ENCODE measurements at regions not wholly inside any gene's neighbourhood (a gene's known extent, or its start where the extent isn't known, plus 50 kb on each side); places are given as distances from the start of the nearest gene placed in this dataset.

DNA sequence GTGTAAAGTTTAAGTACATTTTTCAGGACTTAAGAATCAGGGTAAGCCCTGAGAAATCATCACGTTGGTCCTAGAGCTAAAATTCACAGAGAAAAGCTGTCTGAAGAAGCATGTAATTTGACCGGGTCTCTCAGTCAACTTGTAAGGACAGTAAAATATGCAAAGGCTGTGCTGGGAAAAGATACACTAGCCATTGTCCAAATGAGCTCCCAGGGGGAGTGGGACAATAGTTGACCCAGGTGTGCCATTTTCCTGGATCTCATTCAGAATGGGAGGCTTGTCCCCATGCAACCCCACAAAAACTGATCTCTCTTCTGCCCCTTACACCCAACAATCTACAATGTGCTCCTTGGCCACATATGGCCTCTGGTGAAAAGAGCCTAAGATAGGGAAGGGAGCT is 437.9 kb downstream of the KLF12 start:
- Histone ChIP-seq H3K79me2 (ENCODE audit: insufficient read depth, low read length) (no peaks in the 10 kb centered on the region), H3K9ac (ENCODE audit: low read length) (no peak overlapping the region), H4K20me1 (ENCODE audit: insufficient read depth) (no peaks in the 10 kb centered on the region), H3K9me3 (ENCODE audit: control insufficient read depth in 1 of 2, insufficient read depth in 1 of 2, low read depth in 1 of 2, low read length in 2 of 2) (no peaks in the 10 kb centered on the region), H3K36me3 (ENCODE audit: control insufficient read depth in 1 of 2, insufficient read depth in 2 of 2, low read length in 2 of 2) (no peaks in the 10 kb centered on the region), H3K4me3 (replicated peaks in 1 of 2; ENCODE audit: low read depth in 1 of 2, low read length in 2 of 2) (no peak overlapping the region), H2AFZ (ENCODE audit: low read depth, low read length, poor library complexity, severe bottlenecking) (no peak overlapping the region), H3K27ac (ENCODE audit: low read depth, low read length) (no peak overlapping the region), H3K9me2 (ENCODE audit: insufficient read depth) (no peaks in the 10 kb centered on the region), H3K4me2 (ENCODE audit: low read length) (no peak overlapping the region), H3K27me3 (ENCODE audit: insufficient read depth, low read length) (no peaks in the 10 kb centered on the region), H3K4me1 (ENCODE audit: control insufficient read depth in 1 of 2, insufficient read depth in 2 of 2, low read length in 2 of 2) (peaks cover 10 to 15% of the 10 kb centered on the region in 2 experiments)
- TF ChIP-seq POLR2A (IDR thresholded peaks at IDR 0.05; ENCODE audit: borderline replicate concordance, extremely low read depth, insufficient read depth, insufficient read length): no peak
- TF ChIP-seq SP1 (IDR thresholded peaks at IDR 0.05; ENCODE audit: low read depth): no peak
- no peak for TF ChIP-seq YY1 (IDR thresholded peaks at IDR 0.05; ENCODE audit: extremely low read depth, insufficient replicate concordance, low read depth, low read length)
- no peak for TF ChIP-seq CBX3 (IDR thresholded peaks at IDR 0.05; ENCODE audit: low read depth)
- no peak for TF ChIP-seq ELF1 (IDR thresholded peaks at IDR 0.05; ENCODE audit: borderline replicate concordance, low read depth)
- TF ChIP-seq SIN3A (IDR thresholded peaks at IDR 0.05; ENCODE audit: low read depth): no peak
- TF ChIP-seq, protein P1, sequence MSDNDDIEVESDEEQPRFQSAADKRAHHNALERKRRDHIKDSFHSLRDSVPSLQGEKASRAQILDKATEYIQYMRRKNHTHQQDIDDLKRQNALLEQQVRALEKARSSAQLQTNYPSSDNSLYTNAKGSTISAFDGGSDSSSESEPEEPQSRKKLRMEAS (IDR thresholded peaks at IDR 0.05): no peak
- no peak for TF ChIP-seq SRF (IDR thresholded peaks at IDR 0.05; ENCODE audit: low read depth)
- TF ChIP-seq, protein P2, sequence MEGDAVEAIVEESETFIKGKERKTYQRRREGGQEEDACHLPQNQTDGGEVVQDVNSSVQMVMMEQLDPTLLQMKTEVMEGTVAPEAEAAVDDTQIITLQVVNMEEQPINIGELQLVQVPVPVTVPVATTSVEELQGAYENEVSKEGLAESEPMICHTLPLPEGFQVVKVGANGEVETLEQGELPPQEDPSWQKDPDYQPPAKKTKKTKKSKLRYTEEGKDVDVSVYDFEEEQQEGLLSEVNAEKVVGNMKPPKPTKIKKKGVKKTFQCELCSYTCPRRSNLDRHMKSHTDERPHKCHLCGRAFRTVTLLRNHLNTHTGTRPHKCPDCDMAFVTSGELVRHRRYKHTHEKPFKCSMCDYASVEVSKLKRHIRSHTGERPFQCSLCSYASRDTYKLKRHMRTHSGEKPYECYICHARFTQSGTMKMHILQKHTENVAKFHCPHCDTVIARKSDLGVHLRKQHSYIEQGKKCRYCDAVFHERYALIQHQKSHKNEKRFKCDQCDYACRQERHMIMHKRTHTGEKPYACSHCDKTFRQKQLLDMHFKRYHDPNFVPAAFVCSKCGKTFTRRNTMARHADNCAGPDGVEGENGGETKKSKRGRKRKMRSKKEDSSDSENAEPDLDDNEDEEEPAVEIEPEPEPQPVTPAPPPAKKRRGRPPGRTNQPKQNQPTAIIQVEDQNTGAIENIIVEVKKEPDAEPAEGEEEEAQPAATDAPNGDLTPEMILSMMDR (IDR thresholded peaks at IDR 0.05 in 2 of 3, conservative IDR thresholded peaks at IDR 0.05 in 1 of 3; ENCODE audit: borderline replicate concordance in 1 of 3, insufficient read depth in 1 of 3, low read depth in 2 of 3, low read length in 2 of 3): no peak
- TF ChIP-seq, protein P3, sequence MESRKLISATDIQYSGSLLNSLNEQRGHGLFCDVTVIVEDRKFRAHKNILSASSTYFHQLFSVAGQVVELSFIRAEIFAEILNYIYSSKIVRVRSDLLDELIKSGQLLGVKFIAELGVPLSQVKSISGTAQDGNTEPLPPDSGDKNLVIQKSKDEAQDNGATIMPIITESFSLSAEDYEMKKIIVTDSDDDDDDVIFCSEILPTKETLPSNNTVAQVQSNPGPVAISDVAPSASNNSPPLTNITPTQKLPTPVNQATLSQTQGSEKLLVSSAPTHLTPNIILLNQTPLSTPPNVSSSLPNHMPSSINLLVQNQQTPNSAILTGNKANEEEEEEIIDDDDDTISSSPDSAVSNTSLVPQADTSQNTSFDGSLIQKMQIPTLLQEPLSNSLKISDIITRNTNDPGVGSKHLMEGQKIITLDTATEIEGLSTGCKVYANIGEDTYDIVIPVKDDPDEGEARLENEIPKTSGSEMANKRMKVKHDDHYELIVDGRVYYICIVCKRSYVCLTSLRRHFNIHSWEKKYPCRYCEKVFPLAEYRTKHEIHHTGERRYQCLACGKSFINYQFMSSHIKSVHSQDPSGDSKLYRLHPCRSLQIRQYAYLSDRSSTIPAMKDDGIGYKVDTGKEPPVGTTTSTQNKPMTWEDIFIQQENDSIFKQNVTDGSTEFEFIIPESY (IDR thresholded peaks at IDR 0.05; ENCODE audit: extremely low read depth, insufficient replicate concordance, low read length): no peak
- TF ChIP-seq ZNF274 (IDR thresholded peaks at IDR 0.05; ENCODE audit: low read depth, low read length): no peak
- intact Hi-C loops (cut with micrococcal nuclease): no loop called here
- no peak for DNase-seq (ENCODE audit: low read depth, low spot score)
- BruUV-seq (replicated peaks): no TSS peak
- no peak for ATAC-seq
- ChIA-PET POLR2A (no interaction called here), RAD21 (ENCODE audit: low non-redundant PET in 1 of 2, low total read pairs in 2 of 2, uncharacterized antibody in 2 of 2, unreplicated experiment in 2 of 2) (no interaction called here), CTCF (no interaction called here)

All from HCT116 (cell line).